HepG2 (cell line): ENCODE measurements at regions not wholly inside any gene's neighbourhood (a gene's known extent, or its start where the extent isn't known, plus 50 kb on each side); places are given as distances from the start of the nearest gene placed in this dataset.

ENCODE experiments used
- FOXA3 ChIP-seq: IDR thresholded peaks from 2 replicates; pipeline ENCODE4 v1.6.1; 2016; ENCODE audit warnings: missing genetic modification reagents, missing compliant biosample characterization
- GATAD2A ChIP-seq: IDR thresholded peaks from 2 replicates; pipeline ENCODE4 v1.6.1; 2016
- HHEX ChIP-seq: IDR thresholded peaks from 2 replicates; pipeline ENCODE4 v1.6.1; 2016; ENCODE audit warnings: control low read depth
- POGZ ChIP-seq: sonication (generic); formaldehyde crosslinking; IDR thresholded peaks from 2 replicates; pipeline ENCODE4 v1.4.0; 2020; ENCODE audit warnings: mild to moderate bottlenecking, missing genetic modification reagents
- RELA ChIP-seq: sonication (generic); formaldehyde crosslinking; IDR thresholded peaks from 2 replicates; pipeline ENCODE4 v1.4.0; 2020; ENCODE audit warnings: missing genetic modification reagents
- TAF1 ChIP-seq: sonication (generic); formaldehyde crosslinking; IDR thresholded peaks from 2 replicates; pipeline ENCODE4 v1.4.0; 2020; ENCODE audit warnings: missing genetic modification reagents
- ZBTB7B ChIP-seq: sonication (generic); formaldehyde crosslinking; IDR thresholded peaks from 2 replicates; pipeline ENCODE4 v1.4.0; 2020; ENCODE audit warnings: missing genetic modification reagents
- ZFP36L2 ChIP-seq: sonication (generic); formaldehyde crosslinking; IDR thresholded peaks from 2 replicates; pipeline ENCODE4 v1.4.0; 2020; ENCODE audit warnings: missing genetic modification reagents
- ZFX ChIP-seq: sonication (generic); formaldehyde crosslinking; IDR thresholded peaks from 2 replicates; pipeline ENCODE4 v1.4.0; 2020; ENCODE audit warnings: mild to moderate bottlenecking, low read depth, missing genetic modification reagents, moderate library complexity
- TF ChIP-seq, protein P1 (sequence below): sonication (generic); formaldehyde crosslinking; IDR thresholded peaks from one replicate; pipeline ENCODE4 v1.5.1; 2020; ENCODE audit warnings: mild to moderate bottlenecking, missing genetic modification reagents; ENCODE audit errors: not compliant biosample characterization
- TF ChIP-seq, protein P2 (sequence below): sonication (generic); formaldehyde crosslinking; IDR thresholded peaks from 2 replicates; pipeline ENCODE4 v1.5.0; 2020; ENCODE audit warnings: mild to moderate bottlenecking, missing genetic modification reagents
- TF ChIP-seq, protein P3 (sequence below): sonication (generic); formaldehyde crosslinking; IDR thresholded peaks from 2 replicates; pipeline ENCODE4 v1.9.0; 2021; ENCODE audit warnings: missing genetic modification reagents, borderline replicate concordance
- TF ChIP-seq, protein P4 (sequence below): sonication (generic); formaldehyde crosslinking; IDR thresholded peaks from 2 replicates; pipeline ENCODE4 v1.4.0; 2020; ENCODE audit warnings: missing genetic modification reagents
- TF ChIP-seq, protein P5 (sequence below): sonication (generic); formaldehyde crosslinking; IDR thresholded peaks from 2 replicates; pipeline ENCODE4 v1.4.0; 2020; ENCODE audit warnings: mild to moderate bottlenecking, missing genetic modification reagents

DNA sequence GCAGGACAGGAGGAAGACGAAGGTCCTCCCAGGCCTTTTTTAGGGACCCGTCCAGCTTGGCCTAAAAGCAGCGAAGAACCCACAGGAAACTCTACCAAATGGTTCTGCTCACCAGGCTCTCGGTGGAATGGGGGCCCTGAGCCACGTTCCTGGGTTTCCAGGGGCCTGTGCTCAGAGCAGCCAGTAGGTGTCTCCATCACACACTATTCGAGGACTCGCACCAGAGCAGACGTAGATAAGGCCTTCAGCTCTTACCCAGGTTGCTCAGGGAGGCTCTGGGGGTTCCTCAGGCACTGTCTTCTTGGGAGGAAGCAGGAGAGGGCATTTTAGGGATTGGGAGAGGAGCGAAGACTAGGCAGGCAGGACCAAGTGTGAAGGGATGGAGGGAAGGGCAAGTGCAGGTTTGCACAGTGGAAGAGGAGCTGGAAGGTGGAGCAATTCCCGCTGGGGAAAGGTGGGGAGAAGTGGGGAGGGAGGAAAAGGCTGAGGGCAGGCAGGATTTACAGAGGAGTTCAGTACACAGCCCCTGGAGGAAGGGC, 157.1 kb downstream of the RGS9 start (continued):
- TF ChIP-seq, protein P1, sequence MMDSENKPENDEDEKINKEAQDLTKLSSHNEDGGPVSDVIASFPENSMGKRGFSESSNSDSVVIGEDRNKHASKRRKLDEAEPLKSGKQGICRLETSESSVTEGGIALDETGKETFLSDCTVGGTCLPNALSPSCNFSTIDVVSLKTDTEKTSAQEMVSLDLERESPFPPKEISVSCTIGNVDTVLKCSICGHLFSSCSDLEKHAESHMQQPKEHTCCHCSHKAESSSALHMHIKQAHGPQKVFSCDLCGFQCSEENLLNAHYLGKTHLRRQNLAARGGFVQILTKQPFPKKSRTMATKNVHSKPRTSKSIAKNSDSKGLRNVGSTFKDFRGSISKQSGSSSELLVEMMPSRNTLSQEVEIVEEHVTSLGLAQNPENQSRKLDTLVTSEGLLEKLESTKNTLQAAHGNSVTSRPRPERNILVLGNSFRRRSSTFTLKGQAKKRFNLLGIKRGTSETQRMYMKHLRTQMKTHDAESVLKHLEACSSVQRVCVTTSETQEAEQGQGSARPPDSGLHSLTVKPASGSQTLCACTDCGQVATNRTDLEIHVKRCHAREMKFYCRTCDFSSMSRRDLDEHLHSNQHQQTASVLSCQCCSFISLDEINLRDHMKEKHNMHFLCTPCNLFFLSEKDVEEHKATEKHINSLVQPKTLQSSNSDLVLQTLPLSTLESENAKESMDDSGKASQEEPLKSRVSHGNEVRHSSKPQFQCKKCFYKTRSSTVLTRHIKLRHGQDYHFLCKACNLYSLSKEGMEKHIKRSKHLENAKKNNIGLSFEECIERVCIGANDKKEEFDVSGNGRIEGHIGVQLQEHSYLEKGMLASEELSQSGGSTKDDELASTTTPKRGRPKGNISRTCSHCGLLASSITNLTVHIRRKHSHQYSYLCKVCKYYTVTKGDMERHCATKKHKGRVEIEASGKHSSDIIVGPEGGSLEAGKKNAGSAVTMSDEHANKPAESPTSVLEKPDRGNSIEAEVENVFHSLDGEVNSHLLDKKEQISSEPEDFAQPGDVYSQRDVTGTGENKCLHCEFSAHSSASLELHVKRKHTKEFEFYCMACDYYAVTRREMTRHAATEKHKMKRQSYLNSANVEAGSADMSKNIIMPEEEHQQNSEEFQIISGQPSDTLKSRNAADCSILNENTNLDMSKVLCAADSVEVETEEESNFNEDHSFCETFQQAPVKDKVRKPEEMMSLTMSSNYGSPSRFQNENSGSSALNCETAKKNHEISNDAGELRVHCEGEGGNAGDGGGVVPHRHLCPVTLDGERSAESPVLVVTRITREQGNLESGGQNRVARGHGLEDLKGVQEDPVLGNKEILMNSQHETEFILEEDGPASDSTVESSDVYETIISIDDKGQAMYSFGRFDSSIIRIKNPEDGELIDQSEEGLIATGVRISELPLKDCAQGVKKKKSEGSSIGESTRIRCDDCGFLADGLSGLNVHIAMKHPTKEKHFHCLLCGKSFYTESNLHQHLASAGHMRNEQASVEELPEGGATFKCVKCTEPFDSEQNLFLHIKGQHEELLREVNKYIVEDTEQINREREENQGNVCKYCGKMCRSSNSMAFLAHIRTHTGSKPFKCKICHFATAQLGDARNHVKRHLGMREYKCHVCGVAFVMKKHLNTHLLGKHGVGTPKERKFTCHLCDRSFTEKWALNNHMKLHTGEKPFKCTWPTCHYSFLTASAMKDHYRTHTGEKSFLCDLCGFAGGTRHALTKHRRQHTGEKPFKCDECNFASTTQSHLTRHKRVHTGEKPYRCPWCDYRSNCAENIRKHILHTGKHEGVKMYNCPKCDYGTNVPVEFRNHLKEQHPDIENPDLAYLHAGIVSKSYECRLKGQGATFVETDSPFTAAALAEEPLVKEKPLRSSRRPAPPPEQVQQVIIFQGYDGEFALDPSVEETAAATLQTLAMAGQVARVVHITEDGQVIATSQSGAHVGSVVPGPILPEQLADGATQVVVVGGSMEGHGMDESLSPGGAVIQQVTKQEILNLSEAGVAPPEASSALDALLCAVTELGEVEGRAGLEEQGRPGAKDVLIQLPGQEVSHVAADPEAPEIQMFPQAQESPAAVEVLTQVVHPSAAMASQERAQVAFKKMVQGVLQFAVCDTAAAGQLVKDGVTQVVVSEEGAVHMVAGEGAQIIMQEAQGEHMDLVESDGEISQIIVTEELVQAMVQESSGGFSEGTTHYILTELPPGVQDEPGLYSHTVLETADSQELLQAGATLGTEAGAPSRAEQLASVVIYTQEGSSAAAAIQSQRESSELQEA: no peak
- TF ChIP-seq GATAD2A (CRISPR knock-in tag) (no peak), HHEX (CRISPR knock-in tag) (no peak), ZBTB7B (CRISPR knock-in tag) (peak; percentile 29; the same call in 1 of the 2 replicates), FOXA3 (CRISPR knock-in tag) (peak; percentile 27; the same call in 1 of the 2 replicates), ZFX (CRISPR knock-in tag) (peak; percentile 55; the same call in 1 of the 2 replicates), POGZ (0 out of 2 replicates have a peak, but pooled peaks have one; percentile 8), ZFP36L2 (CRISPR knock-in tag) (no peak), RELA (CRISPR knock-in tag) (no peak), TAF1 (CRISPR knock-in tag) (no peak)
- TF ChIP-seq, protein P2, sequence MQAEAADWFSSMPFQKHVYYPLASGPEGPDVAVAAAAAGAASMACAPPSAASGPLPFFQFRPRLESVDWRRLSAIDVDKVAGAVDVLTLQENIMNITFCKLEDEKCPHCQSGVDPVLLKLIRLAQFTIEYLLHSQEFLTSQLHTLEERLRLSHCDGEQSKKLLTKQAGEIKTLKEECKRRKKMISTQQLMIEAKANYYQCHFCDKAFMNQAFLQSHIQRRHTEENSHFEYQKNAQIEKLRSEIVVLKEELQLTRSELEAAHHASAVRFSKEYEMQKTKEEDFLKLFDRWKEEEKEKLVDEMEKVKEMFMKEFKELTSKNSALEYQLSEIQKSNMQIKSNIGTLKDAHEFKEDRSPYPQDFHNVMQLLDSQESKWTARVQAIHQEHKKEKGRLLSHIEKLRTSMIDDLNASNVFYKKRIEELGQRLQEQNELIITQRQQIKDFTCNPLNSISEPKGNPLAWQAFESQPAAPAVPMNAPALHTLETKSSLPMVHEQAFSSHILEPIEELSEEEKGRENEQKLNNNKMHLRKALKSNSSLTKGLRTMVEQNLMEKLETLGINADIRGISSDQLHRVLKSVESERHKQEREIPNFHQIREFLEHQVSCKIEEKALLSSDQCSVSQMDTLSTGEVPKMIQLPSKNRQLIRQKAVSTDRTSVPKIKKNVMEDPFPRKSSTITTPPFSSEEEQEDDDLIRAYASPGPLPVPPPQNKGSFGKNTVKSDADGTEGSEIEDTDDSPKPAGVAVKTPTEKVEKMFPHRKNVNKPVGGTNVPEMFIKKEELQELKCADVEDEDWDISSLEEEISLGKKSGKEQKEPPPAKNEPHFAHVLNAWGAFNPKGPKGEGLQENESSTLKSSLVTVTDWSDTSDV (CRISPR knock-in tag): 0 out of 2 replicates have a peak, but pooled peaks have one; percentile 49
- TF ChIP-seq, protein P3, sequence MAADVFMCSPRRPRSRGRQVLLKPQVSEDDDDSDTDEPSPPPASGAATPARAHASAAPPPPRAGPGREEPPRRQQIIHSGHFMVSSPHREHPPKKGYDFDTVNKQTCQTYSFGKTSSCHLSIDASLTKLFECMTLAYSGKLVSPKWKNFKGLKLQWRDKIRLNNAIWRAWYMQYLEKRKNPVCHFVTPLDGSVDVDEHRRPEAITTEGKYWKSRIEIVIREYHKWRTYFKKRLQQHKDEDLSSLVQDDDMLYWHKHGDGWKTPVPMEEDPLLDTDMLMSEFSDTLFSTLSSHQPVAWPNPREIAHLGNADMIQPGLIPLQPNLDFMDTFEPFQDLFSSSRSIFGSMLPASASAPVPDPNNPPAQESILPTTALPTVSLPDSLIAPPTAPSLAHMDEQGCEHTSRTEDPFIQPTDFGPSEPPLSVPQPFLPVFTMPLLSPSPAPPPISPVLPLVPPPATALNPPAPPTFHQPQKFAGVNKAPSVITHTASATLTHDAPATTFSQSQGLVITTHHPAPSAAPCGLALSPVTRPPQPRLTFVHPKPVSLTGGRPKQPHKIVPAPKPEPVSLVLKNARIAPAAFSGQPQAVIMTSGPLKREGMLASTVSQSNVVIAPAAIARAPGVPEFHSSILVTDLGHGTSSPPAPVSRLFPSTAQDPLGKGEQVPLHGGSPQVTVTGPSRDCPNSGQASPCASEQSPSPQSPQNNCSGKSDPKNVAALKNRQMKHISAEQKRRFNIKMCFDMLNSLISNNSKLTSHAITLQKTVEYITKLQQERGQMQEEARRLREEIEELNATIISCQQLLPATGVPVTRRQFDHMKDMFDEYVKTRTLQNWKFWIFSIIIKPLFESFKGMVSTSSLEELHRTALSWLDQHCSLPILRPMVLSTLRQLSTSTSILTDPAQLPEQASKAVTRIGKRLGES (CRISPR knock-in tag): no peak
- TF ChIP-seq, protein P4, sequence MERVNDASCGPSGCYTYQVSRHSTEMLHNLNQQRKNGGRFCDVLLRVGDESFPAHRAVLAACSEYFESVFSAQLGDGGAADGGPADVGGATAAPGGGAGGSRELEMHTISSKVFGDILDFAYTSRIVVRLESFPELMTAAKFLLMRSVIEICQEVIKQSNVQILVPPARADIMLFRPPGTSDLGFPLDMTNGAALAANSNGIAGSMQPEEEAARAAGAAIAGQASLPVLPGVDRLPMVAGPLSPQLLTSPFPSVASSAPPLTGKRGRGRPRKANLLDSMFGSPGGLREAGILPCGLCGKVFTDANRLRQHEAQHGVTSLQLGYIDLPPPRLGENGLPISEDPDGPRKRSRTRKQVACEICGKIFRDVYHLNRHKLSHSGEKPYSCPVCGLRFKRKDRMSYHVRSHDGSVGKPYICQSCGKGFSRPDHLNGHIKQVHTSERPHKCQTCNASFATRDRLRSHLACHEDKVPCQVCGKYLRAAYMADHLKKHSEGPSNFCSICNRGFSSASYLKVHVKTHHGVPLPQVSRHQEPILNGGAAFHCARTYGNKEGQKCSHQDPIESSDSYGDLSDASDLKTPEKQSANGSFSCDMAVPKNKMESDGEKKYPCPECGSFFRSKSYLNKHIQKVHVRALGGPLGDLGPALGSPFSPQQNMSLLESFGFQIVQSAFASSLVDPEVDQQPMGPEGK: peak; percentile 72
- TF ChIP-seq, protein P5, sequence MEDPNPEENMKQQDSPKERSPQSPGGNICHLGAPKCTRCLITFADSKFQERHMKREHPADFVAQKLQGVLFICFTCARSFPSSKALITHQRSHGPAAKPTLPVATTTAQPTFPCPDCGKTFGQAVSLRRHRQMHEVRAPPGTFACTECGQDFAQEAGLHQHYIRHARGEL: peak; percentile 87; the same call in 1 of the 2 replicates
